Stimulated activated CD4-positive, alpha-beta T cell treated with anti-CD3 and anti-CD28 coated beads, Interleukin-4, amount 100 ng/mL, for 24 hours (primary cell): ENCODE measurements at regions not wholly inside any gene's neighbourhood (a gene's known extent, or its start where the extent isn't known, plus 50 kb on each side); places are given as distances from the start of the nearest gene placed in this dataset.

Source experiments
- DNase-seq: peaks from one replicate; pipeline ENCODE4 v3.0.0-alpha.2; 2020

DNA sequence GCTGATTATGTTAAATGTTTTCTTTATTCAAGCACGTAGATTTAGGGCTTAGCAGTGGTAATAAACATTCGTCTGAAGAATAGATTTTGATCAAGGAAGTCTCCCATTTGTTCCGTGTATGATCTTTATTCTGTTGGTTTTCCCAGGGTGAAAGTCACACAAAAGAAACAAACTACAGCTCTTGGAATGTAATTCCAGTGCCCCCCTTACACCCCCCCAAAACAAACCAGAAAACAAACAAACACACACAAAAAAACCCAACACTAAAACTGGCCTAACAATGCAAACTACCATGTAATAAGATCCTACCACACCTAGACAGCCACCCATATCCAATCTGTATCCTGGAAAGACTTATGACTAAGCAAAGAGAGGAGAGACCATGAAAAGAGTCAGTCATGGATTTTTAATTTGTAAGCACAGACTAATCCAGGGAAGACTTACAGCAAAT, 196.2 kb upstream of the ELL2 start:
- DNase-seq = no peak

DNA sequence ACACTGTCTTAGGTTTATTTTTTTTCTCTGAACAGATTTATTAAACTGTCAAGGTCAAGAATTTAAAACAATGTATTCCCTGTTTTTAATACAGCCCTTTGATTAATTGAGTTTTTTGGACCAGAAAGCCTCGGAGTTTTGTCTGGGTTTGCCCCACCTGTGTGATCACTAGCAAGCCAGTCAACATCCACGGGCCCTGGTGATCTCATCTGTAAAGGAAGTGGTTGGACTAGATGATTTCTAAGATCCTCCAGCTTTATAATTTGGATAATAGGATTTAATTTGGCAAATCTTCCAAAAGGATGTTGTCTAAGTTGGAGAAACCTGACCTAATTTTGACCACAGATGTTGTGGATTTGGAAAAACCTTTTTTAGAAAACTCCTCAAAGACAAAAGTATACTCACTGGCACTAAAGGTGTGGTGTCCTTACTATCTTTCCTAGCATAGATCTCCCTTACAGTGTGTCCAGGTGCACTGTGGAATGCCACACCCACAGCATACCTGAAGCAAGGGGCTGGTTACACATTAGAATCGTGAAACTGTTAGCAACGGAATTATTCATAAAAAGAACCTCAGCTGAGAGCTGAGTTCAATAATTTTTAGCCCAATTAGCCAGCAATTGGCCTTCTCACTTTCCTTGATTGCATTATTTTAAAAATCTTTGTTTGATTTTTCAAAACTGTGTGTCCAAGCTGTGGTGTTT, 195.6 kb upstream of the ELL2 start:
- DNase-seq = no peak

DNA sequence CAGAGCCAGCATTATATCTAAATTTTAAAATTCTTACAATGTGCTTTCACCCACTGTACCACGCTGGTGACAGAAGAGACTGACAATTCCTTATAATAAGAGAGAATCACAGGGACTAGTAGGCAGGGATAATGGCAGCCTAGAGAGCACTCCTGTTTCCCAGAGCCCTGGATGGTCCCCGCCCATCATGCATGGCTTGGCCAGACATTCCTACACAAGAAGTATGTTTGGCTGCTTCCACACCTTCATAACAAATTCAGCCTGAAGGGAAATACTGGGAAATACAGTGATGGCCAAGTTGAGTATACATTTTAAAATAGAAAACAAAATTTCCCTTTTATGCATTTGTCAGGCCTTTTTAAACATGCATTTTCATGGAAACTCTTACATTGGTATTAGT, 193.5 kb upstream of the ELL2 start:
- DNase-seq = no peak

DNA sequence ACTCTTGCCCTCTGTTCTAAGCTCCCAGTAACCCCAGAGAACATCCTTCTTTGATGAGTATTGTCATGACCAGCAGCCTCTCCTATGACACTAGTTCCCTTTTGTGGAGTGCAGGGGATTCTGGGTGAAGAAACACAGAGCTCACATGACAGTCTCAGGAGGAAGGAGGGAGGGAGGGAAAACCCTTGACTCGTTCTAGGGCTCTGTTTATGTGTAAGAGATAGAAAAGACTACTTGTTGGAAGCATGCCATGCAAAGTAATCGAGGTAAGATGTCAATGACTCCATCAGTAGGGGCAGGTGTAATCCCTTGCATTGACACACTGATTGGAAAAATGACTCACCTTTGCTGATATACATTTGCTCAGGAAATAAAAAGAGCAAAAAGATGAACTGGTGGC, 190.2 kb upstream of the ELL2 start:
- DNase-seq = no peak

DNA sequence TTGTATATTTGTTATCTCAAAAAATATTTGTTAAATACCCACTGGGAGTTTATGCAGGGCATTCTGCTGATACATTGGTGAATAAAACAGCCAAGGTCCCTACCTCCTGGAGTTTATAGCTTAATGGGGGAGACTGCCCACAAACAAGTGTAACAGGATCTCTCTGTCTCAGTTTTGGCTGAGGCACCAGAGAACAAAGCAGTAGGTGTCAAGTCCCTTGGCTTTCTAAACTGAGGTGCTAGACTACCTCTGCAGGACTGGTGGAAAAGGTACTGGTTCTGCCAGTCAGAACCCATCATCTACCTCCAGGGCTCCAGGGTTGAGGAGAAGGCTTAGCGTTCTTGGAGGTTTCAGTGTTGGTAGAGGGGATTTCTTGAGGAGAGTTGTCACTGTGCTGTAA, 188.4 kb upstream of the ELL2 start:
- no peak for DNase-seq

DNA sequence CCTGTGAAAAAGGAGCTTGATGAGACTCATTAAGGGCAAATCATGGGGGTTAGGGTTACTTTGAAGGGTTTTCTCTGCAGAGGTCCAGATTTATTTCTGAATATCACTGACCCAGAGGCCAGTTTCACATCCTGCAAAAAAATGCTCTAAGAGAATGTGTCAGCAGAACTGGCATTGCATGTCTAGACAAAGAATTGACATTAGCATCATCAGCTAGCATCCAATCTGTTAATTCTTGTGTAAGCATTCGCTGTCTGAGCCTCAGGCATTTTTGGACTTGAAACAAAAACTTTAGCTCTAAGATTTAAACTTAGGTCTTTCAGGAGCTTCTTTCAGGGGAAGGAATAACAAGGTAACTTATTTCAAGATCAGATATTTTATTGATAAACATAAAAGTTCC, 187.9 kb upstream of the ELL2 start:
- no peak for DNase-seq

DNA sequence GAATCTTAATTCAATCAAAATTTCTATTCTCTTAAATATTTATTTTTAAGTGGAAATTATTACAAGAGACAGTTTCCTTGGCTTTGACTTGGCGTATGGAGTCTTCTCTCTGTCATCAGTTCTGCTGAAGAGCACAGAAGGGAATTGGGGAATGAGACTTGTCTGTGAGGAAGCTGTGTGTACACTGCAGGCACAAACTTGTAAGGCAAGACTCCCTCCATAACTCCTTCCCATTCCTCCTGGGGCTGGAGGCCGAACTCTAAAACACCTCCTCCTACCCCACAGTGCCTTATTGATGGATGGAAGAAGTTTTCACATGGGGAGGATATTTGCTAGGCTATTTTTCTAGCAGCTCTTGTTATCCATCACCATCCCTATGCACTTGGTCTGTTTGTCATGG, 187.4 kb upstream of the ELL2 start:
- no peak for DNase-seq

DNA sequence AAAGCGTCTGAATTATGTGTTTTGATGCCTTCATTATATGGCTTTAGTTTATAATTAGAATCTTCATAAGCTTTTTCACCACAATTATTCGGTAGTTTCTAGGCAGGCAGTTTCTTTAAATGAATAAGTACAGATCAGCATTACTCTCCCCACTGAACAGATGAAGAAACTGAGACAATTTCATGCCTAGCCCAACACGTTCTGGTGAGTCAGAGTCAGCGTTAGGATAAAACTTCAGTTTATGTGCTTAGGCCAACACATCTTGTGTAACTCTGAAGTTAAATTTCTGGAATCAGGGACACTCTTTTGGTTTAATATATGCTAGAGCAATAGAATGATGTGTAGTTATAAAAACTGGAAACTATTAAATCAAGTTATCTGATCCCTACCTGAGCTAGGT, 186.7 kb upstream of the ELL2 start:
- no peak for DNase-seq

DNA sequence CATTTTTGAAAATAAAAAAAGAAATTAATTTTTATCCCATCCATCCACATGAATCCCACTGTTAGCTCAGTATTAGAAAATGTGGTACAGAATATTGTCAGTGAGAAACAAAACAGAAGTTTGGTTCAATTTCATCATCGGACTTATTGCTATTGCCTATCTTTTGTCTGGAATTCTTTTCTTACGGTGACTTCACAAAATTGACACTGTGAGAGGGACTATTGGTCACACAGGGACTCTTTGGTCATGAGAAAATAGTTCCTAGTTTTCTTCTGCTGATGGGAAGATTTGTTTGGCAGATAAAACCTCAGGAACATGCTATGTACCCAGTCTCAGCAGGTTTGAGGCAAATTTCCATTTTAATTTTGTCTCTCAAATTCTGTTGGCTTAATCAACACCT, 186.2 kb upstream of the ELL2 start:
- no peak for DNase-seq

DNA sequence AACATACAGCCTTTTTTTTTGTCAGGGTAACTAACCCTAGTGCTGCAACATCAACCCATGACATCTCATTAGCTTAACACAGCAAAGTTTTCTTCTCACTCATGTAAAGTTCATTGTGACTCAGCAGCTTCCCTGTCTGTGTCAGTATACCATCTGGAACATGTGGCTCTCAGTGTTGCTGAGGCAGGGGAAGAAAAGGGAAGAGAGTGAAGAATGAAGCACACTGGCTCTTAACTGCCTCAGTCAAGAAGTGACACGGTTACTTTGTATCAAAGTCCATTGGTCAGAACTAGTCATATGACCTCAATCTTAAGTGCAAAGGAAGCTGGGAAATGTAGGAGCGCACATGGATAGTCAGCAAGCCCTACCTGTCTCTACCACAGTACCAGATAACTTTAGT, 185.0 kb upstream of the ELL2 start:
- DNase-seq = no peak

DNA sequence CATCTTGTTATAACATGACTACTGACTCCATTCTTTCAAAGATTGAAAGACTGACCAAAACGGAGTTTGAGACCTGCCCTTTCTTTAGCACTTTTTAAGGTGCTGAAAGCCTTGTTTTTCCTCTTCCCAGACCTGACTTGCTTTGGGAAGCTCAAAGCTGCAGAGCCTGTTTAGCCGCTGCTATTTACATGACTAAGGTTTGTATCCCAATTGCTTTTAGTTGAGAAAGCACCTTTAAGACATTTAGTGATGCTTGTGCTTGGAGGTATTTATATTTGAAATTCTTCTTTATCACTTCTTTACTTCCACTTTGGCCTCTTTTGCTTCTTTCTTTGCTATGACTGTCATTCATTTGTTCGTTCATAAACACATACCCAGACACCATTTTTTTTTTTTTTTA, 182.6 kb upstream of the ELL2 start:
- DNase-seq = no peak

DNA sequence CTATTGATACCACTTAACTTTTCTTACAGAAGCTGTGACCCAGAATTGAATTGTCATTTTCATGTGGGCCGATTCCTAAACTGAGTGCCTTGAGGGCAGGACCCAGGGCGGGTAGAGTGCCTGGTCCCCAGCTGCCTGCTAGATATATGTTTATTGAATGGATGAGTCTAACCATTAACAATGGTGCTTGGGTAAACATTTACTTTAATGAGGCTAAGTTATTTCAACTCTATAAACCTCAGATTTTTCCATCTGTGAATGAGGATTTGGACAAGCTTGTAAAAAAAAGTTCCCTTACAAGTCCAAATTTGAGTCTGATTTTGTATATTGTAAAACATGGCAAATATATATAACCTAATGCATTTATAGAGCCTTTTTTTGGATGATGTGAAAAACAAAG, 181.8 kb upstream of the ELL2 start:
- DNase-seq = no peak

DNA sequence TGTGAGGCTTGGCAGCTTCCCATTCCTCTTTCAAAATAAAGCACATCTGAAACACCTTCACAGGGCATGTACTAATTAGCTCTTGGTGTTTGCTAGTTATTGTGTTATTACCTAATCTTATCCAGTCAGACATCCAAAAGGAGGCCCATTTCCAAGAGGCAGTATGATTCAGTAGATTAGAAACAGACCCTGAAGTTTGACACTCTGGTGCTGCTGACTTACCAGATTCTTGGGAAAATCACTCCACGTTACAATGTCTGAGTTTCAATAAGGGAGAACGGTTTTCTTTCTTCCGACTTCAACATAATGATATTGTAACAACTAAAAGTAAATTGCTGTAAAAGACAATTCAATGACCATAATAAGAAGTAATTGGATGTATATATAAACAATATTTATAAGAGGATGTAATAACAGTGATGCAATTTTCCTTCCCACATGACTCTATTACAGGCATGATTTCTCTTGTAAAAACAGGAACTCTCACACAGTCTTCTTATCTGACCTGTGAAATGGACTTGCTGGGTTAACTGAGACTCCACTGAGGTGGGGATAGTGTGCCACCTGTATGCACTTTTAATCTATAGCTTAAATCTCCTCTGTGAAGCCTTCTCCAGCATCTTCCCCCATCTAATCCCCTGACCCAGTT, 181.3 kb upstream of the ELL2 start:
- no peak for DNase-seq

DNA sequence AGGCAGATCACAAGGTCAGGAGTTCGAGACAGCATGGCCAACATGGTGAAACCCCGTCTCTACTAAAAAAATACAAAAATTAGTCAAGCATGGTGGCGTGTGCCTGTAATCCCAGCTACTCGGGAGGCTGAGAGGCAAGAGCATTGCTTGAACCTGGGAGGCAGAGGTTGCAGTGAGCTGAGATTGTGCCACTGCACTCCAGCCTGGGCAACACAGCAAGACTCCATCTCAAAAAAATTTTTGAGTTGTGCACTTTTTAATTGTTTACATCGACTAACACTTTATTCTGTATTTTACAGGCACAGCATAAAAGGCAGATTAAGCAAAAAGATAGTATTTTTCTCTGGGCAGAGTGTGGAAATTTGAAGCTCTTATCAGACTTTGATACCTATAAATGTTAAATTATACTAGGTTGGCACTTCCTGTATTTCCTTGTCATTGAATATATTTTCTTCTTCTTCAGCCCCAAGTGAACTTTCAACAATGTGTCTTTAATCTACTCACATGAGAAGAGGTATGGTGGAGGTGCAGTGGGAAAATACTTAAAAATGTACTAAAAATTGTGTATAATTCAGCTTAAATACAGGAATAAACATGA, 180.6 kb upstream of the ELL2 start:
- DNase-seq = no peak

DNA sequence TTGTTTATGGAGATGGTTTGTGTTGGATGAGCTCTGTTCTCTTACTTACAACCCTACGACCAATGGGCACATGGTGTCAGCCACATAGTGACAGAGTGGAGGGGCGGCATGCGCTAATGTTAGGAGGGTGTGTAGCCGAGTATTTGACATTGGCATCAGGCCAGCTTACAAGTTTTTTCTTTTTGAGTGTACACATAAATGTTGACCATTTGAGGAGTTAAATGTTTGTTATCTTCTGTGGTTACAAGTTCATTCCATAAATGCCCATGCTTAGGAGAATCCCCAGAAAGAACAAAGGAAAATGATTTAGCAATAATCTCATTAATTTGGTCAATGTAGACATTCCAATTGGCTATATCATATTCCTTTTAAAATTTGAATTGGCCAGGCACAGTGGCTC, 180.1 kb upstream of the ELL2 start:
- no peak for DNase-seq

DNA sequence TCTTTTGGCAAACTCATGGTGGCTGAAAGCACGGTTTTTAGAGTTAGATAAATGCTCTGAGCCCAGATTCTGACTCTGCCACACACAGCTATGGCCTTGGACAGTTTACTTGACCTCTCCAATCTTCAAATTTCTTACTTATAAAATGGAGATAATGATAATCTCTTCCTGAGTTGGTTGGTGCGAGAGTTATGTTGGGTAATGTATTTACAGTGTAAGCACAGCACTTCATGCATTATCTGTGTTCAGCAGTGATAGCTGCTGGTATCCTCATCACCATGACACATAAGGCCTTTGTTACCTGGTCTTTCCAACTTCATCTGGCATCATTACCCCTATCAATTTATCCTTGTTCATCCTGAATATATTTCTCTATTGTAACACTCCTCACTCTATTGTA, 178.8 kb upstream of the ELL2 start:
- no peak for DNase-seq

DNA sequence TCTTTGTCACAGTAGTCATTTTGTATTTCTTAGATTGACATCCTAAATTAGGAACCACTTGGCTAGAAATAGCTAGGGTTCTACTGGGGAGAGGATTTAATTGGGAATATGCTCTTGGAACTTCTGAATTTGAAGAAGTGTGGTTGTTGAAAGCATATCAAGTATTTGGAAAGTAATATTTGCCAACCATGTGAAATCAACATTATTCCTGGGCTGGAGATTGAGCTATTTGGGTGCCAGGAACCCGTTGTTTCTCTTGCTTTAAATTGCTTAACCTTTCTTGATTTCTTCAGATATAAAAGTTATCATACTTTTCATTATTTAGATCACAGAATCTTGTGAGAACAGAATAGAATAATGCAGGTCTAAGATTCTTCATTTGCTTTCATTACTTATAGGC, 178.4 kb upstream of the ELL2 start:
- no peak for DNase-seq

DNA sequence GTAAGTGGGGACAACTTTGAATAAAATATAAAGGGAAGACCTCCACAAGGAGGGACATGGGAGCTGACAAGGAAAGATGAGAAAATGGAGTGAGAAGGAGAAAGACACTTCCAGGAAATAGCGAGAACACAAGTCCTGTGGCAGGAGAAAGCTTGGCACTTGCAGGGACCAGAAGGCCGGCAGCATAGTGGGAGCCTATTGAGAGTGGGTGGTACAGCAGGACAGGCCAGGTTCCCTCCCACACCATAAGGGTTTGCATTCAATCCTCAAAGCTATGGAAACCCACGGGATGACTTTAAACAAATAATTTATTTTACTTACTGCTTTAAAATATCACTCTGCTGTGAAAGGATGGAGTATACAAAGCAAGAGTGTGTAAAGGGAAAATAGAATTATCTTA, 173.2 kb upstream of the ELL2 start:
- DNase-seq = no peak

DNA sequence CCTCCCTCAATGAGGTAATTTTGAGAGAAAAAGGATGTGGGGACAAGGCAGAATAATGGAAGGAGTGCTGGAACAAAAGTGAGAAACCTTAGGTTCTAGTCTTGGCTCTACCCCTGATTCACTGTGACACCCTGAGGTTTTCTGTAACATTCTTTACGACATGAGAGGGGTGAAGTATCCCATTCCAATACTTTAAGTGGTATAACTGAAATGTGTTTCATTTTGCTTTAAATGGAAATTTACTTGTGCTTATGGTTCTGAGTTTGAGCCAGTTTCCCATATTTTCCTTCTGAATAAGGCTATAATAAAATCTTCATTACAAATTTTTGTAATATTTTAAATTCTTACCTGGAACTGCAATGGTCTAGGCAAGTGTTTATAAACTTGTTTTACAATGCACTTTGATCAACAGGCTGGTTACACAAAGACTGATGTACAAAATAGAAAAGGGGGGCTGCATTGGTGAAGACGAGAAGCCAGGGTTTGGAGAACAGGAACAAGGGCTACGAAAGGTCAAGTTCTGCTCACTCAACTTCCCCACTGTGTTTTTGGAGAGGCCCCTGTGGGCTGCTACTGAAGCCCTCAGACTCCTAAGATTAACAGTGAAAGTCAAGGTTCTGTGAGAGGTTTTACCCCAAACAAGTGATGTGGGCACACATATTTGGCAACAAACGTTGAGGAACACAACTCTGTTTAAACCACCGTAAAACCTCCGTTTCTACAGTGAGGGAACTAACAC, 171.9 kb upstream of the ELL2 start:
- no peak for DNase-seq

DNA sequence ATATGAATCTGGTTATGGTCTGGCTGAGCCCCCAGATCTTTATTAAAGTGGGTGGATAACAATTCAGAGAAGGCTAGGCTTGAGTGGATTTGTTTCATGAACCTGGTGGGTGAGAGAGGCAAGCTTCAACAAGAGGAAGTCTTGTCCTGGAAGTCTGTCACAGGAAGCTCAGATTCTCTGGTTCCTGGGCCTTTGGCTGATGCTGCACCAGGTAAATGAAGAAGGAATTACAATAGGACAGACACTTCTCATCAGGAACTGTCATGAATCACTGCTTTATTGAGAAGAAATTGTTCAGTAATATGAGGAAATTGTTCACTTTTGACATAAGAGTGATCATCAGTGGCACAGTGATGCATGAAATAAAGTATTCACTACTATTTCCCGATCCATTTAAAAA, 167.6 kb upstream of the ELL2 start:
- no peak for DNase-seq

DNA sequence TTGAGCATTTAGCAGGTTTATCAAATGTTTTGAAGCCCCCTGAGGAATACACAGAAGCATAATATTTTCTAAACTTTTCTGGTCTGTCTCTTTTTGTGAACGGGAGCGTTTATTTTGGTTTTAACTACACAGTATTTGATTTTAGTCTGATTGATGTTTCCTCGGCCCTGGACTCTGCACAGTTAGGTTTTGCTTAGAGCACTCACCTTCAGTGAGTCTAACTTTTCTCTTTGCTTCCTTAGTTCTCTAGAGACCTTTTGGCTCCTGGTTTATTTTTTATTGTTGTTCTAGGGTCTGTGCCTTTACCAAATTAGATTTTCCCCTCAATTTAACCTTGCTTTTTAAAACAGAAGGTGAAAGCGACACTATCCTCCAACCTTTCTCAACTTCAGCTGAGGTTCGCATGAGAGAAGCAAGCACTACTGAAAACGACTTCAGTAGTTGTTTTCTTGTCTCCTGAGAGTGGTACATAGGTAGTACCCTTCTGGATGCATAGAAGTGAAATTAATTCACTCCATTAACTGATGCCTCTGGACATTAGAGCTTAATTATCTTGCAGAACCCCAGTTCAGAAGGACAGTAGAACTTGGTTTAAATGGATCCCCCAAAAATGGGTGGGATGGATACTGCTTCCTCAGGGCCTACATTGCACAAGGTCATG, 166.7 kb upstream of the ELL2 start:
- DNase-seq = no peak

DNA sequence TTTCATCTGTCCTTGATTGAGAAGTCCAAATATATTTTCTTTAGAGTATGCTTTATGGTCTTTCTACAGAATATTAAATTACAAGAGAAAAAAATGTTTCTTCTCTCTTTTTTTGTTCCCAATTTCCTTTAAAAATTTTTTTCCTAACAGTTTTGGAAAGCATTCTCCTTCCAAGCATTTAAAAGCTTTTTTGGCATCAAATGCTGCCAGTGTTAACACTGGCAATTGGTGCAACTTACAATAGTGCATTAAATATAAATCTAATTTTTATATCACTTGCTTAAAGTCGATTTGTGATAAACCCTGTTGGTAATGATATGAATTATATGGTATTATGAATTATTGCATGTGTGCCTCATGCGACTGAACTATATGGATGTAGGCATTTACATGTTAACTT, 165.9 kb upstream of the ELL2 start:
- DNase-seq = no peak

DNA sequence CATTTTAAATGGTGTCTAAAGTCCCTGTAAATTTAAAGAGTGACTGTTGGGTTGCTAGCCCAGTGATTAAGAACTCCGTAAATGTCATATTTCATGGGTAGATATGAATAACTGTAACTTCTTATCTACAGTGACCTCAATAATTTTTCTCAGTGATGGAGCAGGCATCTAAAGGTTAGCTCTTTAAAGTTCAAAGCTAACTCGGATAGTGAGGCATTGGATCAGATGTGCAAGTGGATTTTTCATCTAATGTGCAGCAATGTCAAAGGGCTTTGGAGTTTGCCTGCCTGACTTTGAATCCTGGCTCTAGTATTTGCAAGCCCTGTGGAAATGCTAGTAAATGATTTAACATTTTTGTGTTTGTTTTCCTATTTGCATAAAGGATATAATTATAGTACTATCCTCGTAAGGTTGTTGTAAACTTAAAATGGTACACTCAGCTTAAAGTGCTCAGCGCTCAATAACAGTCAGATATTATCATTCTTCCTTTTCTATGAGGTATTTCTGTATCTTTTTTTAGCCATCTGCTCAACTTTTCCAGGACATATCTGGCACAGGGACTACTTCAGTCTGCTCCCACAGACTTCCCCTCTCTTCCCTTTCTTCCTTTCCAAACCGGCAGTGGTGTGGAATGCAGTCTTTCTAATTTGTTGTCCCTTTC, 163.7 kb upstream of the ELL2 start:
- DNase-seq = no peak
